Spinal cord (tissue), 9 donors: ENCODE measurements at regions not wholly inside any gene's neighbourhood (a gene's known extent, or its start where the extent isn't known, plus 50 kb on each side); places are given as distances from the start of the nearest gene placed in this dataset.

Source experiments
- DNase-seq, 6 donors: peaks; one replicate each; pipeline versions ENCODE4 v3.0.0 to v3.0.0-alpha.2; 2013 to 2015; ENCODE audit warnings: low spot score in 6 of 6, low read depth in 4 of 6
- H3K27ac ChIP-seq: one replicate; pipeline ENCODE4 v1.5.1; 2013; ENCODE audit warnings: low read depth, low read length, control low read depth
- H3K27me3 ChIP-seq: one replicate; pipeline ENCODE4 v1.6.1; 2013; ENCODE audit warnings: low read length; ENCODE audit not compliant: control insufficient read depth, insufficient read depth
- H3K36me3 ChIP-seq: one replicate; pipeline ENCODE4 v1.6.1; 2013; ENCODE audit warnings: low read length; ENCODE audit not compliant: control insufficient read depth, insufficient read depth
- H3K4me1 ChIP-seq: one replicate; pipeline ENCODE4 v1.6.1; 2013; ENCODE audit warnings: low read length; ENCODE audit not compliant: control insufficient read depth, insufficient read depth
- H3K4me3 ChIP-seq: one replicate; pipeline ENCODE4 v1.5.1; 2013; ENCODE audit warnings: low read depth, low read length, control low read depth
- H3K9me3 ChIP-seq: one replicate; pipeline ENCODE4 v1.6.1; 2013; ENCODE audit warnings: low read length; ENCODE audit not compliant: control insufficient read depth, insufficient read depth
- WGBS: methylation state at CpG from one replicate; pipeline ENCODE4 v1.1.5; 2013; ENCODE audit warnings: missing lambda C conversion rate; ENCODE audit not compliant: insufficient coverage; 5-methylcytosine and 5-hydroxymethylcytosine counted together
- donor health status: healthy.

- no peak overlapping the region for H3K27ac ChIP-seq
- no peaks in the 10 kb centered on the region for H3K9me3 ChIP-seq
- WGBS, result 90% methylated on average over 2 of the region's 8 CpGs
- peaks cover 14% of the 10 kb centered on the region for H3K27me3 ChIP-seq
- no peaks in the 10 kb centered on the region for H3K4me1 ChIP-seq
- no peak for DNase-seq
- no peak overlapping the region for H3K4me3 ChIP-seq
- H3K36me3 ChIP-seq, result no peaks in the 10 kb centered on the region
Measured at GRCh38 chrX:16476009-16476408, 173.9 kb upstream of the S100G start.

- 86% methylated on average over 1 of the region's 2 CpGs for WGBS
- no peak for DNase-seq
- Histone ChIP-seq H3K4me1 (no peaks in the 10 kb centered on the region), H3K4me3 (no peak overlapping the region), H3K27ac (no peak overlapping the region), H3K9me3 (no peaks in the 10 kb centered on the region), H3K27me3 (peaks cover 9% of the 10 kb centered on the region), H3K36me3 (no peaks in the 10 kb centered on the region)
Measured at GRCh38 chrX:16476692-16477091, 173.3 kb upstream of the S100G start.

- no peak overlapping the region for H3K4me3 ChIP-seq
- WGBS, result 65% methylated on average over 4 of the region's 5 CpGs
- H3K4me1 ChIP-seq, result no peaks in the 10 kb centered on the region
- H3K27me3 ChIP-seq, result peaks cover 11% of the 10 kb centered on the region
- H3K27ac ChIP-seq, result no peak overlapping the region
- DNase-seq, result no peak
- H3K36me3 ChIP-seq, result no peaks in the 10 kb centered on the region
- H3K9me3 ChIP-seq, result no peaks in the 10 kb centered on the region
Measured at GRCh38 chrX:16479206-16479869, 170.6 kb upstream of the S100G start.

- no peak overlapping the region for H3K27ac ChIP-seq
- whole genome bisulfite sequencing, result no CpG with 5 or more reads among the region's 4 CpGs
- no peaks in the 10 kb centered on the region for H3K36me3 ChIP-seq
- no peaks in the 10 kb centered on the region for H3K4me1 ChIP-seq
- H3K27me3 ChIP-seq, result peaks cover 11% of the 10 kb centered on the region
- no peak overlapping the region for H3K4me3 ChIP-seq
- H3K9me3 ChIP-seq, result no peaks in the 10 kb centered on the region
- DNase-seq, result no peak
Measured at GRCh38 chrX:16480049-16480448, 169.9 kb upstream of the S100G start.

- no peaks in the 10 kb centered on the region for H3K4me1 ChIP-seq
- no peak for DNase-seq
- H3K4me3 ChIP-seq, result no peak overlapping the region
- H3K9me3 ChIP-seq, result no peaks in the 10 kb centered on the region
- no peaks in the 10 kb centered on the region for H3K36me3 ChIP-seq
- H3K27me3 ChIP-seq, result peaks cover 8% of the 10 kb centered on the region
- H3K27ac ChIP-seq, result no peak overlapping the region
Measured at GRCh38 chrX:16484338-16484737, 165.6 kb upstream of the S100G start.

GRCh38 chrX:16487620-16488385 lies 162.2 kb upstream of the S100G start:
- peaks cover 12% of the 10 kb centered on the region for H3K27me3 ChIP-seq
- DNase-seq, result no peak
- no peak overlapping the region for H3K4me3 ChIP-seq
- no CpG with 5 or more reads among the region's 2 CpGs for WGBS
- peaks cover 1% of the 10 kb centered on the region for H3K9me3 ChIP-seq
- H3K27ac ChIP-seq, result no peak overlapping the region
- no peaks in the 10 kb centered on the region for H3K36me3 ChIP-seq
- no peaks in the 10 kb centered on the region for H3K4me1 ChIP-seq

GRCh38 chrX:16488959-16489358 lies 161.0 kb upstream of the S100G start:
- no peak overlapping the region for H3K4me3 ChIP-seq
- no peaks in the 10 kb centered on the region for H3K36me3 ChIP-seq
- no peaks in the 10 kb centered on the region for H3K4me1 ChIP-seq
- H3K27me3 ChIP-seq, result peaks cover 9% of the 10 kb centered on the region
- no peak for DNase-seq
- no CpG with 5 or more reads among the region's 3 CpGs for WGBS
- peaks cover 1% of the 10 kb centered on the region for H3K9me3 ChIP-seq
- H3K27ac ChIP-seq, result no peak overlapping the region

- H3K36me3 ChIP-seq, result no peaks in the 10 kb centered on the region
- H3K27ac ChIP-seq, result no peak overlapping the region
- DNase-seq, result no peak
- WGBS, result no CpG with 5 or more reads among the region's 1 CpG
- peaks cover 1% of the 10 kb centered on the region for H3K9me3 ChIP-seq
- H3K27me3 ChIP-seq, result peaks cover 12% of the 10 kb centered on the region
- H3K4me3 ChIP-seq, result no peak overlapping the region
- no peaks in the 10 kb centered on the region for H3K4me1 ChIP-seq
Measured at GRCh38 chrX:16491461-16491860, 158.5 kb upstream of the S100G start.

GRCh38 chrX:16496175-16496574 lies 153.8 kb upstream of the S100G start:
- DNase-seq, result no peak
- no peaks in the 10 kb centered on the region for H3K36me3 ChIP-seq
- peaks cover 9% of the 10 kb centered on the region for H3K27me3 ChIP-seq
- no peaks in the 10 kb centered on the region for H3K4me1 ChIP-seq
- H3K4me3 ChIP-seq, result no peak overlapping the region
- 100% methylated on average over 1 of the region's 3 CpGs for WGBS
- H3K27ac ChIP-seq, result no peak overlapping the region
- H3K9me3 ChIP-seq, result no peaks in the 10 kb centered on the region
